ENCODE measurements at regions not wholly inside any gene's neighbourhood (a gene's known extent, or its start where the extent isn't known, plus 50 kb on each side); places are given as distances from the start of the nearest gene placed in this dataset.

- no peak overlapping the region for H3K4me3 ChIP-seq (ENCODE audit: low read depth, low read length)
Measured at GRCh38 chr14:99040711-99041110, 231.3 kb downstream of the BCL11B start.

- no peak overlapping the region for H3K4me3 ChIP-seq (ENCODE audit: low read depth, low read length)
Measured at GRCh38 chr14:99041141-99041819, 230.7 kb downstream of the BCL11B start.

DNA sequence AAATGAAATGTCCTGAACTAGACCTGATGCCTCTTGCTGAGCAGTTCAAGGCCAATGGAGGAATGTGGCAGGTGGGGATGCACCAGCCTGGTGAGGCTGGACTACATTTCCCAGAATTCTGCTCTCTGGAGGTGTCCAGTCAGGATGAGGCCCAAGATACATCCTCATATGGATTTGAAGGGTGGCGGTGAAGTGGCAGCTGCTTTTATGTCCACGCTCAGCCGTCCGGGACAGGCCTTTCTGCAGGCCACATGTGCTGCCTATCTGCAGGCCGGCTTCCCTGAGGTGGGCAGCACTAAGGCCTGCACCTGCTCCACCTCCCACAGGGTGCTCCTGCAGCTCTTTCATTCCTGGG lies 230.2 kb downstream of the BCL11B start:
- H3K4me3 ChIP-seq (ENCODE audit: low read depth, low read length), result no peak overlapping the region

GRCh38 chr14:99042381-99043266 lies 229.4 kb downstream of the BCL11B start:
- no peak overlapping the region for H3K4me3 ChIP-seq (ENCODE audit: low read depth, low read length)

DNA sequence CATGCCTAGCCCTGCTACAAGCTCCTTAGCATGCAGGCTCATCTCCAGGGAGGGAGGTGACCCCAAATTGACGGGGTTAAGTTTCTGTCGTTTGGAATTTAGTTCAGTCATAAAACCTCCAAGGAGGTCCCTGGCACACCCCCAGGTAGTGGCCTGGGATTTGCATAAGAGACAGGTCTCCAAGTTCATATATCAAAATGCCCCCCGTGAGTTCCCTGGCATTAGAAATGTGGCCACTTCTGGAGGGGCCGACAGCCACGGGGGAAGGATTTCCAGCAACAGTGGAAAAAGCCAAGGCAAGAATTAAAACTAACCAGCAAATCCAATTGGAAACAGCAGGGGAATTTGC lies 228.8 kb downstream of the BCL11B start:
- H3K4me3 ChIP-seq (ENCODE audit: low read depth, low read length), result no peak overlapping the region

DNA sequence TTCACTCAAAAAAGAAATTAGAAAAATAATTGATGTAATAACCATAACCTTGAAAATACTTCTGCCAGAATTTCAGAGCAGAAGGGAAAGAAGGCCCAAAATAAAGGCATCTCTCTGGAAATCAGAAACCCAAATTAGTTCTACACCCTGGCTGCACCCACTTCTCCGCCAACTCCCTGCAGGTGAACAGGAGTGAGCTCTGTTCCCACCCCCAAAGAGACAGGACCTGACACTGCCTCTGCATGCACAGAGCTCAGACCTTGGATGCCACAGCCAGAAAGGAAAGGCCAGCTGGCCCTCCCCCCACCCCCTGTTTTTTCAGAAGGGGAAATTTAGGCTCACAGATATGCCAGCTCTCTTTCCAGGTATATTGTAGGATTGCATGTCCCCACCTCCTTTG lies 228.2 kb downstream of the BCL11B start:
- no peak overlapping the region for H3K4me3 ChIP-seq (ENCODE audit: low read depth, low read length)

GRCh38 chr14:99047441-99048031 lies 224.5 kb downstream of the BCL11B start:
- H3K4me3 ChIP-seq (ENCODE audit: low read depth, low read length), result no peak overlapping the region

GRCh38 chr14:99050309-99050708 lies 221.7 kb downstream of the BCL11B start:
- H3K4me3 ChIP-seq (ENCODE audit: low read depth, low read length), result no peak overlapping the region

GRCh38 chr14:99052467-99052866 lies 219.5 kb downstream of the BCL11B start:
- no peak overlapping the region for H3K4me3 ChIP-seq (ENCODE audit: low read depth, low read length)

- no peak overlapping the region for H3K4me3 ChIP-seq (ENCODE audit: low read depth, low read length)
Measured at GRCh38 chr14:99055019-99055418, 217.0 kb downstream of the BCL11B start.

DNA sequence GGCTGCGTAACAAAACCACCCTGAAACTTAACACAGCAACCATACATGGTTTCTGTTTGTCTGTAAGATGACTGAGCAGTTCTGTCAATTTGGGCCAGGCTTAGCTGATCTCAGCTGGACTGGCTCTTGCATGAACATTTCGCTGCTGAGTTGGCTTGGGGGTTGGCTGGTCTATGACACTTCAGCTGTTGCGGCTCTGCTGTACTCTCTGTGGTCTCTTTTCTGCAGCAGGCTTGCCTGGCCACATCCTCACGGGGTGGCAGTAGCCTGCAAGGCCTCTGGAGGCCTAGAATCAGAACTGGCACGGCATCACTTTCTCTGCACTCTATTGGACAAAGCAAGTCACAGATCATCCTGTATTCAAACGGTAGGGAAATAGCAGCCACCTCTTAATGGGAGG lies 216.2 kb downstream of the BCL11B start:
- H3K4me3 ChIP-seq (ENCODE audit: low read depth, low read length), result no peak overlapping the region

DNA sequence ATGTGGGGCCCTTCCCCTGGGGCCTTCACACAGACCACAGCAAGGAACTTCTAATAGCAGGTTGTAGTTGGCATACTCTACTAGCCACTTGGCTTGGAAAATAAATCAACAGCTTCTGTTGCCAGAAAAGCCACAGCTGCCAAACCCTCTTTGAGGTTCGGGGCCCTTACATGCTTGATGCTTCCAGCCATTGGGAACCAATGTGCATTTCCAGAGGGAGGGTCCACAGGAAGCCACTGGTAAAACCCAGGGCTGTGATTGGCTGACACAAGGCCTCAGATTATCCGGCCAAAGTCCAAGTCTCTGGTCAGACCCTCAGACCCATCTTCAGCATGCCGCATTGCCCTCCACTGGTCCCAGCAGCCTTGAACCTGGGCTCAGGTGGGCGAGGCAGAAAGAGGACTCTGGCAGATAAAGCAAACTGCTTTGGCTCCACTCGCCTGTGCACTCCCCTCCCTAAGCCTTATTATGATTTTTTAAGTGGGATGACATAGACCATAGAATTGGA lies 214.4 kb downstream of the BCL11B start:
- H3K4me3 ChIP-seq (ENCODE audit: low read depth, low read length), result no peak overlapping the region

DNA sequence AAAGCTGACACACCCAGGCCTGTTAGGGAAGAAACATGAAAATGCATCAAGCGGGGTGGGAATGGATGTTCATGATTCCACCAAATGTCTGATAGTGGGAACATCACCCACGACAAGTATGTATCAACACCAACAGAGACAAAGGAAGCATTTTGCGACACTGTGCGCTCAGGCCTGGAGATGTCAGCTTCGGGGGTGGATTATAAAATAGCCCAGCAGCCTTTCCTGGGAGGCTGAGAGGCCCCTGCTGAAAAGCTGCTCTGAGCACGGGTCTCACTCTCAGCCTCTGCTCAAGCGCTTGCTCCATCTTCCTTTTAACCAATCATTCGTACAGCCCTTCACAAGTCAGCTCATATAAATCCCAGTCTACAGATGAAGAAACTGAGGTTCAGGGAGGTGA lies 213.5 kb downstream of the BCL11B start:
- H3K4me3 ChIP-seq (ENCODE audit: low read depth, low read length), result no peak overlapping the region

DNA sequence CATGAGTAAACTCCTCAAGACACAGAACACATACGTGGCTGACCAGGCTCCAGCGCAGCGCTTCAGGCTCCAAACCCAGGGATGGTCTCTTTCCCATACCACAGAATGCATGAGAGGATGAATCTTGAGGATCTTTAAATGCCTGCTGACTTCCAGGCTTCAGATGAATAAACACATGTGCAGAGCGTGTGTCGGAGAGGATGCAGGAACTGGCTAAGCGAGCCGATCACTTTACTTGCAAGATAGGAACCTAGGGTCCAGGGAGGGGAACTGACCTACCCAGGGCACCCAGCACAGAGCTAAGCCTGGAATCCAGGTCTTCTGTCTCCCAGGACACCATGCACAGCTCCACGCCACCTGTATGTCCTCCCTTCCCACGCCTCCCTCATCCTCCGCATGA lies 209.8 kb downstream of the BCL11B start:
- H3K4me3 ChIP-seq (ENCODE audit: low read depth, low read length), result no peak overlapping the region

GRCh38 chr14:99062772-99063418 lies 209.1 kb downstream of the BCL11B start:
- no peak overlapping the region for H3K4me3 ChIP-seq (ENCODE audit: low read depth, low read length)

DNA sequence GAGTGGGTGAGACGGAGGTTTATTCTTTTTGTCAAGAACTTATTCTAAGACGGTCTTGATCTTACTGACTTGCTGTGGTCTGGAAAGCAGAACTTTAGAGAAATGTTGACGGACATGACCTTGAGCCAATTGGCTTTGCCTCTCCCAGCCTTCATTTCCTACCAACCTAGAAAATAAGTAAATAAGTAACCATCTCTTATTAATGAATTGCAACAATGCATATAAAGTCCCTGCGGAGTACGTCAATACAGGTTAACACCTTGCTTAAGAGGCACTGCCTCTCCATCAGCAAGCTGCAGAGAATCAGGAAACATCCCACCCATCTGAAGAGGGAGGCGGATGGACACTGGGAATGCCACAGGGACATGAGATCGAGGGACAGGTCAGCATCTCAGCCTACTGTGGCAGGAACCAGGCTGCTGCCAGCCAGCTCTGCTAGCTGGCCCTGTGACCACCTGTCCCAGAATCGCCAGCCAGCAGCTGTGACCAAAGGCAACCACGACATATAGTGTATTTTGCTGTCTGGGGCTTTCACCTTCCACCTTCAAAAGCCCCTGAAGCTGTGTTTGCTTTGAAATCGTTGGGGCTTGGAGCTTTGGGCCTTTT lies 208.3 kb downstream of the BCL11B start:
- no peak overlapping the region for H3K4me3 ChIP-seq (ENCODE audit: low read depth, low read length)

- no peak overlapping the region for H3K4me3 ChIP-seq (ENCODE audit: low read depth, low read length)
Measured at GRCh38 chr14:99064262-99064954, 207.6 kb downstream of the BCL11B start.

- H3K4me3 ChIP-seq (ENCODE audit: low read depth, low read length), result no peak overlapping the region
Measured at GRCh38 chr14:99065551-99065950, 206.4 kb downstream of the BCL11B start.

DNA sequence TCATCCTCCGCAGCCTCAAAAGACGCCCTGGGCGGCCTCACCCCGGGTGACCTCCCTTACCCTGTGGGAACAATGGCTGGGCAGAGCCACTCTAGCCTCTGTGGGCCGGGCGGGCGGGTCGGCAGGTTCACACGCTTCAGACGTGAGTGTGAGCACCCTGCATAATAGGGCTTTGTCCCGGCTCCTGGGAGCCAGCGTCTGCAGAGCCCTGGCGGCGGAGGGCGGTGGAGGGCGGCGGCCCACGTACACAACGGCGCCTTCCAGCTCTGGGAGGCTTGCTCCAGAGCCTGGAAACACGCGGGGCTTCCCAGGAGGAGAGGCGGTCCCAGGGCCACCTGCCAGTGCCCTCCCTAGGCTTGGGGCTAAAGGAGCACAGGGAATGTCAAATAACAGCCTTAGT lies 205.6 kb downstream of the BCL11B start:
- no peak overlapping the region for H3K4me3 ChIP-seq (ENCODE audit: low read depth, low read length)

DNA sequence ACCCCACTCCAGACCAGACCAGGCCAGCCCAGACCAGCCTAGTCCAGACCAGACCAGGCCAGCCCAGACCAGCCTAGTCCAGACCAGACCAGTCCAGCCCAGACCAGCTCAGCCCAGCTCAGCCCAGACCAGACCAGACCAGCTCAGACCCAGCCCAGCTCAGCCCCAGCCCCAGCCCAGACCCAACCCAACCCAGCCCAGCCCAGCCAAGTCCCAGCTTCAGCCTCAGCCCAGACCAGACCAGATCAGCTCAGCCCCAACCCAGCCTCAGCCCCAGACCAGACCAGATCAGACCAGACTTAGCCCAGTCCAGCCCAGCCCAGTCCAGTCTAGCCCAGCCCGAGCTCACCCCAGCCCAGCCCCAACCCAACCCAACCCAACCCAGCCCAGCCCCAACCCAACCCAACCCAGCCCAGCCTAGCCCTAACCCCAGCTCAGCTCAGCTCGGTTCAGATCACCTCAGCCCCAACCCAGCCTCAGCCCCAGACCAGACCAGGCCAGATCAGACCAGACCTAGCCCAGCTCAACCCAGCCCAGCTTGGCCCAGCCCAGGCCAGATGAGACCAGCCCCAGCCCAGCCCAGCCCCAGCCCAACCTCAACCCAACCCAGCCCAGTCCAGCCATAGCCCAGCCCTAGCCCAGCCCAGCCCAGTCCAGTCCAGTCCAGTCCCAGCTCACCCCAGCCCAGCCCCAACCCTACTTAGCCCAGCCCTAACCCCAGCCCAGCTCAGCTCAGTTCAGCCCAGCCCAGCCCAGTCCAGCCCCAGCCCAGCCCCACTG lies 204.7 kb downstream of the BCL11B start:
- no peak overlapping the region for H3K4me3 ChIP-seq (ENCODE audit: low read depth, low read length)

Measured in iPS-11a (cell line).